AG09319 (cell line): ENCODE measurements at regions not wholly inside any gene's neighbourhood (a gene's known extent, or its start where the extent isn't known, plus 50 kb on each side); places are given as distances from the start of the nearest gene placed in this dataset.

Experiments
- DNase-seq: peaks from one replicate; pipeline ENCODE4 v3.0.0-alpha.2; 2010; ENCODE audit warnings: low read depth; ENCODE audit errors: extremely low read depth
- CTCF ChIP-seq: IDR thresholded peaks from 2 replicates; pipeline ENCODE4 v1.5.1; 2011; ENCODE audit warnings: low read depth, mild to moderate bottlenecking, inconsistent platforms, low read length, moderate library complexity

- no peak for TF ChIP-seq CTCF
- no peak for DNase-seq
Measured at GRCh38 chr22:27186643-27187042, 529.3 kb downstream of the MIAT start.

GRCh38 chr22:27192135-27192829, 534.9 kb downstream of the MIAT start:
- TF ChIP-seq CTCF: no peak
- no peak for DNase-seq

GRCh38 chr22:27193215-27193614, 535.8 kb downstream of the MIAT start:
- no peak for DNase-seq
- no peak for TF ChIP-seq CTCF

- no peak for TF ChIP-seq CTCF
- DNase-seq: no peak
Measured at GRCh38 chr22:27193636-27194035, 536.2 kb downstream of the MIAT start.

GRCh38 chr22:27194096-27194748, 536.8 kb downstream of the MIAT start:
- DNase-seq: no peak
- TF ChIP-seq CTCF: no peak

GRCh38 chr22:27195094-27195493, 537.7 kb downstream of the MIAT start:
- DNase-seq: no peak
- TF ChIP-seq CTCF: no peak

GRCh38 chr22:27195494-27195893, 538.1 kb downstream of the MIAT start:
- DNase-seq: no peak

More at GRCh38 chr22:27195494-27195893, 538.1 kb downstream of the MIAT start:
- TF ChIP-seq CTCF: no peak
